Psoas muscle (tissue), 7 donors: ENCODE measurements at regions not wholly inside any gene's neighbourhood (a gene's known extent, or its start where the extent isn't known, plus 50 kb on each side); places are given as distances from the start of the nearest gene placed in this dataset.

ENCODE experiments used
- ATAC-seq, 4 donors: fragments of 200-7000 bp; cut with Tn5 transposase; one replicate each; pipeline ENCODE4 v1.9.1; 2020; ENCODE audit warnings: moderate library complexity in 3 of 4, mild to moderate bottlenecking in 2 of 4
- DNase-seq, 2 donors: peaks; one replicate each; pipeline ENCODE4 v3.0.0-alpha.2; 2020
- H3K27ac ChIP-seq: fragments of 200-600 bp; one replicate; pipeline ENCODE4 v1.8.0; 2022
- H3K27me3 ChIP-seq, 3 donors: fragments of 200-600 bp in 1 of 3; one replicate each; pipeline versions ENCODE4 v1.6.1 to v1.8.0; 2013 to 2022; ENCODE audit warnings: low read length in 2 of 3, mild to moderate bottlenecking in 2 of 3, moderate library complexity in 1 of 3; ENCODE audit not compliant: insufficient read depth in 3 of 3
- H3K36me3 ChIP-seq, 2 donors: fragments of 200-600 bp in 1 of 2; one replicate each; pipeline versions ENCODE4 v1.6.1 to v1.8.0; 2013 to 2022; ENCODE audit warnings: low read depth in 1 of 2, mild to moderate bottlenecking in 1 of 2, moderate library complexity in 1 of 2; ENCODE audit not compliant: insufficient read depth in 1 of 2
- H3K4me1 ChIP-seq: fragments of 200-600 bp; one replicate; pipeline ENCODE4 v1.8.0; 2022
- H3K4me3 ChIP-seq: fragments of 200-600 bp; one replicate; pipeline ENCODE4 v1.8.0; 2022; ENCODE audit warnings: mild to moderate bottlenecking
- H3K9me3 ChIP-seq: fragments of 200-600 bp; one replicate; pipeline ENCODE4 v1.8.0; 2022
- WGBS, 3 donors: extraction: QIAGEN DNeasy Blood & Tissue Kit; methylation state at CpG; one replicate each; pipeline versions ENCODE4 v1.1.6 to v1.1.7; 2013; 5-methylcytosine and 5-hydroxymethylcytosine counted together
- intact Hi-C, 2 donors: fragments of 100-400 bp; cut with DNase I; formaldehyde crosslinking; loops; one replicate each; pipeline versions ENCODE4 v1.11.0 to v1.14.2; 2022
- TF ChIP-seq, protein P1 (sequence below): fragments of 200-600 bp; IDR thresholded peaks from one replicate; pipeline ENCODE4 v1.8.0; 2022; ENCODE audit warnings: antibody characterized with exemption
- donor health status: healthy with polysubstance abuse.
- donor health status: DM: no; HTN: no; CAD: no; lungs with moderate emphysema.
- donor health status: Bipolar disorder and iron deficiency.
- donor health status: healthy.
- donor health status: DM: yes; HTN: yes; CAD: no.
- donor health status: DM: no; HTN: no; CAD: no.
- donor health status: DM: yes; HTN: yes; CAD: no.

GRCh38 chr9:97802276-97802675 is 50.8 kb upstream of the FOXE1 start:
- Histone ChIP-seq H3K9me3 (no peaks in the 10 kb centered on the region), H3K4me3 (no peak overlapping the region), H3K36me3 (no peaks in the 10 kb centered on the region), H3K27me3 (peaks cover 0 to 70% (median 3%) of the 10 kb centered on the region in 3 donors), H3K4me1 (no peaks in the 10 kb centered on the region), H3K27ac (no peak overlapping the region)
- intact Hi-C loops, result loop anchor here in 1 of 2 donors (10.0 kb wide), 1 partner anchor 63 kb away; no protein-coding TSS in a partner anchor
- DNase-seq, result no peak
- TF ChIP-seq, protein P1, sequence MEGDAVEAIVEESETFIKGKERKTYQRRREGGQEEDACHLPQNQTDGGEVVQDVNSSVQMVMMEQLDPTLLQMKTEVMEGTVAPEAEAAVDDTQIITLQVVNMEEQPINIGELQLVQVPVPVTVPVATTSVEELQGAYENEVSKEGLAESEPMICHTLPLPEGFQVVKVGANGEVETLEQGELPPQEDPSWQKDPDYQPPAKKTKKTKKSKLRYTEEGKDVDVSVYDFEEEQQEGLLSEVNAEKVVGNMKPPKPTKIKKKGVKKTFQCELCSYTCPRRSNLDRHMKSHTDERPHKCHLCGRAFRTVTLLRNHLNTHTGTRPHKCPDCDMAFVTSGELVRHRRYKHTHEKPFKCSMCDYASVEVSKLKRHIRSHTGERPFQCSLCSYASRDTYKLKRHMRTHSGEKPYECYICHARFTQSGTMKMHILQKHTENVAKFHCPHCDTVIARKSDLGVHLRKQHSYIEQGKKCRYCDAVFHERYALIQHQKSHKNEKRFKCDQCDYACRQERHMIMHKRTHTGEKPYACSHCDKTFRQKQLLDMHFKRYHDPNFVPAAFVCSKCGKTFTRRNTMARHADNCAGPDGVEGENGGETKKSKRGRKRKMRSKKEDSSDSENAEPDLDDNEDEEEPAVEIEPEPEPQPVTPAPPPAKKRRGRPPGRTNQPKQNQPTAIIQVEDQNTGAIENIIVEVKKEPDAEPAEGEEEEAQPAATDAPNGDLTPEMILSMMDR, result no peak
- no peak for ATAC-seq
- WGBS, 3 donors, result 75 to 82% (median 79%) methylated on average over 6 of the region's 6 CpGs

GRCh38 chr9:97803167-97804058 is 49.6 kb upstream of the FOXE1 start:
- Histone ChIP-seq H3K4me1 (no peaks in the 10 kb centered on the region), H3K36me3 (no peaks in the 10 kb centered on the region), H3K27me3 (peaks cover 0 to 69% (median 3%) of the 10 kb centered on the region in 3 donors), H3K4me3 (peak overlapping the region; percentile 62), H3K9me3 (no peaks in the 10 kb centered on the region), H3K27ac (no peak overlapping the region)
- intact Hi-C loops, result loop anchor here in 1 of 2 donors (10.0 kb wide), 1 partner anchor 61 kb away; no protein-coding TSS in a partner anchor
- TF ChIP-seq, protein P1, result no peak
- WGBS, 3 donors, result 1 to 2% (median 2%) methylated on average over 55 to 75 of the region's 75 CpGs
- ATAC-seq, result peak; percentile 84 to 95 (median 90)
- peak; percentile 60 to 84 for DNase-seq
